ENCODE measurements at regions not wholly inside any gene's neighbourhood (a gene's known extent, or its start where the extent isn't known, plus 50 kb on each side); places are given as distances from the start of the nearest gene placed in this dataset.
A peak's percentile ranks its signal among the peaks of the same experiment; 100 is the strongest.

DNA sequence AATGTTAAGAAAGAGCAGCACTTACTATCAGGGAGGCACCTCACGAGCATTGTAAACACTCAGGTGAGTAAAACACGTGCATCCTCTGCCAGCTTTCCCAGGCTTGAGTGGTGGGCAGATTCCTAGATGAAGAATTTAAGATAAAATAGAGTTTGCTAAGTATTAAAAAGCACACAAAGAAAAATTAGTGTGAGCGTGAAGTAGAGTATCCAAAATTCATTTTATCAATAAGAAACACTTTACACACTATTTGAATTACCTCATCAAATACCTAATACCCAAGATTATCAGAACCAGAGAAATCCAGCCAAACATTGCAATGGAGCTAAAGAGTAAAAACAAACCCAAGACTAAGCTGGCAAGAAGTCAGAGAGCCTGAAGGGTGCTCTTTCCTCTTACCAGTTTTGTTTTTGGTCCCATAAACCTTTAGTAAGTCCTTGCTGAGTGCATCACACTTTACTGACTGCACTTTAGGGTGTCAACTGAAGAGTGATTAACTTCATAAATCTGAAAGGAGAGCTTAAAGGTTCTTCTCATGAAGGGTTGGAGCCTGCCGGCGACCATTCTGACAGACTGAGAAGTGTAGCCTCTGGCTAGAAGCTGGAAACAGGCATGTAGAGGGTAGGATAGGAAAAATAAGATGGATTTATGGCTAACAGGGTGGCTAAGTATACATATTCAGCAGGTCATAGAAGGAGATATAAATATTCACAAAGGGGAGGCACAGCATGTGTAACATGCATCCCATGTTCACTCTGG, 151.1 kb downstream of the SLC7A11 start:
- no peak overlapping the region for H3K27ac Mint-ChIP-seq
- no peaks in the 10 kb centered on the region for H3K27me3 Mint-ChIP-seq
- no peak for ATAC-seq (replicated peaks)
- H3K36me3 Mint-ChIP-seq (ENCODE audit: low read depth): no peaks in the 10 kb centered on the region
- no peak overlapping the region for H3K4me3 Mint-ChIP-seq
- no peaks in the 10 kb centered on the region for H3K4me1 Mint-ChIP-seq
- H3K9me3 Mint-ChIP-seq: no peaks in the 10 kb centered on the region

DNA sequence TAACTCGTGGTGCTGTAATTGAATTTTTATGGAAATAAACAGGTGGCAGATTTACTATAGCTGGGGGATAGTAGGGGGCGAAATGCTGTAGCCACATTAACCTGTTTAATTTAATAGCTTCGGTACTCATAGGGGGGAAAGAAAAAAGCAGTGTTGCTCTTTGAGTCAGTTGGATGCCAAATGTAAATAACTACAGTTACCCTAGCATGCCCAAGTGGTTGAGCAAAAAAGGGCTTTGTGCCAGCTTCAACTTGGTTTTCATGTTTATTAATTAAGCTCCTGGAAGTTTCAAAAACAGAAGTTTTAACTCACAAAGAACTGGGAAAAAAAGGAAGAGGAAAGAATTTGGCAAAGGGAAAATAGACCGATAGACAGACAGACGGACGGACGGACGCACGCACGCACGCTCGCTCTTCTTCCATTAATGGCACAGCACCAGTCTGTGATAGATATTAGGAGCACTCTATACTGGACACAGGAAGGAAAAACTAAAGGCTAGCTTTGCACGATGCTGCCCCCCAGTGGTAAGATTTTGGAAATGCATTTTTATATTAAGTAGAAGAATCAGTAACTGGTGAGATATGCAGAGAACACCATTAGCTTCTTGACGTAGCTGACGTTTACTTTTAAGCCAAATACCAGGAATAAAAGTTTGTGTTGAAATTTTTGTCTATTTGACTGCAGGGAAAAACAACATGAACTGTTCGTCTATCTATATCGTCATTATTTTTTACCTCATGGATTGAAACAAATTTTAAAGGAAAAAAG, 151.8 kb downstream of the SLC7A11 start:
- Mint-ChIP-seq H3K4me1 (no peaks in the 10 kb centered on the region), H3K36me3 (ENCODE audit: low read depth) (no peaks in the 10 kb centered on the region), H3K9me3 (no peaks in the 10 kb centered on the region), H3K27ac (no peak overlapping the region), H3K4me3 (no peak overlapping the region), H3K27me3 (no peaks in the 10 kb centered on the region)
- ATAC-seq (replicated peaks): peak; percentile 24

- Mint-ChIP-seq H3K4me3 (no peak overlapping the region), H3K27ac (no peak overlapping the region), H3K36me3 (ENCODE audit: low read depth) (no peaks in the 10 kb centered on the region), H3K9me3 (no peaks in the 10 kb centered on the region), H3K4me1 (no peaks in the 10 kb centered on the region), H3K27me3 (no peaks in the 10 kb centered on the region)
- ATAC-seq (replicated peaks): no peak
These were observed 153.5 kb downstream of the SLC7A11 start for GRCh38 chr4:138088449-138089208.

DNA sequence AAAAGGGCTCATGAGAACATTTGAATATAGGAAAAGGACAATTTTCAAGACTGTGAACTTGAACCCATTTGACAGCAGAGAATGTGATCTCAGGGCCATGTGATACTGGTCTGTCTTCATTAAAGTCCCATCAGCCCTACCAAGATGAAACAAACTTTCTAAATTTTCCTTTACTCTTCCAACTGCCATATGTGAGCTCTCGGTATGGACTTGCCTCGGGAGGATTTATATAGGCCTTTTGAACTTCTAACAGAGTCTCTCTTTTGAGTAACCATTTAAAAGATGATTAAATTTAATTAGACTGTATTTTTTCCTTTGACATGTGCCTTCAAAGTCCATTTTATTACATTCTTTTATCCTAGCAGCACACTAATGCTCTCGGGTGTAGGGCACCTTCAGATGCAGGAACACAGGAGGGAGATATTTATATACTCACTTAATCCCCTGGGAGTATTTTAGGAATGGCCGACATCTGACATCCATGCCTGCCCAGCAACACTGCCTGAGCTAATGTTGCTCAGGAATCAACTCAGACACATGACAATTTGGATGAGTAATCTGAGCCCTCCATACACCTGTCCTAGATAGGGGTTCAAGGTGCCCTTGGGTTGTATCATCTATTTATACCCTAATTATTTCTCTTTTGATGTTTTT, 155.0 kb downstream of the SLC7A11 start:
- H3K4me3 Mint-ChIP-seq: no peak overlapping the region
- no peaks in the 10 kb centered on the region for H3K27me3 Mint-ChIP-seq
- no peaks in the 10 kb centered on the region for H3K4me1 Mint-ChIP-seq
- H3K36me3 Mint-ChIP-seq (ENCODE audit: low read depth): no peaks in the 10 kb centered on the region
- H3K9me3 Mint-ChIP-seq: no peaks in the 10 kb centered on the region
- no peak for ATAC-seq (replicated peaks)
- H3K27ac Mint-ChIP-seq: no peak overlapping the region

DNA sequence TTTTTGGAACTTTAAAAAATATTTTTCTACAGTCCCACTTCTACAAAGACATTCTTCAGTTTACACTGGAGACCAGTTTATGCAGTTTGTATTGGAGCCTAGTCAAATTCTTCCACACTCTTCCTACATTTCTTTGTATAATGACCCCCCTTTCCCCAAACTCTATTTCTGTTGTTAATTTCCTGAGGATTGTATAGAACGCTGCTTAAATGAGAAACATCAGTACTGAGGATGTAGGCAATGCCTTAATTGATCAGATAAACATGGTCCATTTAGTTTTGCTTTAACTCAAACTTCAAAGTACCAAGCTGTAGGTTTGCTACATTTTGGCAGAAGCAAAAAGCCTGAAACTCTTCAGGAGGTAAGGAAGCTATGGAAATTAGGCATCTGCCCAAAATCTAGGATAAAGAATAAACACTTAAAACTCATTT, 155.5 kb downstream of the SLC7A11 start:
- no peaks in the 10 kb centered on the region for H3K36me3 Mint-ChIP-seq (ENCODE audit: low read depth)

DNA sequence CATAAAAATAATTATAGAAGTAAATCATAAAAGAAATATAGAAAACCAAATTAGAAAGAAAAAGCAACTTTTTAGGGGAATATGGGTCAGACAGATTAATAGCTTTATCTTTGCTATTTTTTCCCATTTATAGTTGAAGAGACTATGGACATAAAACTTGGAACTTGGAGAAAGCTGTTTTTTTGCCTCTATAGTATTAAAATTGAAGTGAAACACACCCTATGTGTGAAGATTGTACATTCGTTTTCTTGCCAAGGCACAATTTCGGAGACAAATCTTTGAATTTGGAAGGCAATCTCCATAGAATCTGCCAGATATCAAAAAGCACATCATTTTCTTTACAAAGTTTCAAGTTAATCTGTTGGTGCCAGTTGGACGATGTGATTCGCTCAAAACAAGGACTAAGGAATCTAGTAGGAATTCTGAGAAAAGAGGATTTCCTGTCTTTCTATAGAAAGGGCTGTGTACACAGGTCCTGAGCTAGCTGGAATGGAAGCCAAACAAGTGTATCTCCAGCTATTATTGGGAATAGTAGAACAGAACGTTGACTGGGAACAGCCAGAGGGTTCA, 156.3 kb downstream of the SLC7A11 start:
- ATAC-seq (replicated peaks): no peak
- Mint-ChIP-seq H3K27ac (no peak overlapping the region), H3K4me3 (no peak overlapping the region), H3K27me3 (no peaks in the 10 kb centered on the region), H3K36me3 (ENCODE audit: low read depth) (no peaks in the 10 kb centered on the region), H3K4me1 (no peaks in the 10 kb centered on the region), H3K9me3 (no peaks in the 10 kb centered on the region)

More for the DNA sequence above, 155.5 kb downstream of the SLC7A11 start:
- ATAC-seq (replicated peaks): no peak
- Mint-ChIP-seq H3K4me1 (no peaks in the 10 kb centered on the region), H3K27me3 (no peaks in the 10 kb centered on the region), H3K9me3 (no peaks in the 10 kb centered on the region), H3K4me3 (no peak overlapping the region), H3K27ac (no peak overlapping the region)

DNA sequence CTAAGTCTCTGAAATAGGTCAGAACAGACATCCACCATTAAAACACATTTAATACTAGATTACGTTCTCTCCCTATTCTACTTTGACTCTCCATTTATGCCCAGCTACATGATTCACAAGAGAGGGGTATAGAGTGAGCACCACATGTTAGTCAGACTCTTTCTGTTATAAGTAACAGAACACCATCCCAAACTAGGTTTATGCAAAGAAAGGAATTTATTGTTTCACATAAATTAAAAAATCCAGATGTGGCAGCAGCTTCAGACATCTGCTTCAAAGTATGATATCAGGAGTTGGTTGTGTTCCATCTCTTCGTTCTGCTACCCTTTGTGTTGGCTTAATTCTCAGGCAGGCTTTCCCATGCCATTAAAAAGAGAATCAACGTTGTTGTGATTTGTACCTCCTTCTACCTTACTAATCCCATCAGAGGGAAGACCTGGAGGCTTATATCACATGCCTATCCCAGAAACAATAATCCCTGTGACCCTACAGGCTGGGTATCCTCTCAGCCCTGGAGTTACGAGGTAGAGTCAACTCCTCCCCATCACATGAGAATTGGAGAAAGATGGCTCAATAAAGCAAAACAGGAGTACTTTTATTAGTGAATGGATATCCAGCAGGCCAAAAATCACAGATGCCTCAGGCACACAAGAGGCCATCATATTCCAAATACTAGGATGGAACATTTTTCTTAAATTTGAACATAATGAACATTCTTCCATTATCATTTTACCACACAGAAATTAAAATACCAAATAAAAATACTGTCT, 163.2 kb downstream of the SLC7A11 start:
- Mint-ChIP-seq H3K27me3 (no peaks in the 10 kb centered on the region), H3K4me1 (no peaks in the 10 kb centered on the region), H3K27ac (no peak overlapping the region), H3K36me3 (ENCODE audit: low read depth) (no peaks in the 10 kb centered on the region), H3K4me3 (no peak overlapping the region), H3K9me3 (no peaks in the 10 kb centered on the region)
- no peak for ATAC-seq (replicated peaks)

GRCh38 chr4:138078253-138078652, 163.9 kb downstream of the SLC7A11 start:
- H3K27me3 Mint-ChIP-seq: no peaks in the 10 kb centered on the region
- no peaks in the 10 kb centered on the region for H3K4me1 Mint-ChIP-seq
- no peak overlapping the region for H3K27ac Mint-ChIP-seq
- H3K4me3 Mint-ChIP-seq: no peak overlapping the region
- no peaks in the 10 kb centered on the region for H3K36me3 Mint-ChIP-seq (ENCODE audit: low read depth)
- no peaks in the 10 kb centered on the region for H3K9me3 Mint-ChIP-seq
- no peak for ATAC-seq (replicated peaks)

- Mint-ChIP-seq H3K27ac (no peak overlapping the region), H3K9me3 (no peaks in the 10 kb centered on the region), H3K4me3 (no peak overlapping the region), H3K4me1 (no peaks in the 10 kb centered on the region), H3K27me3 (no peaks in the 10 kb centered on the region), H3K36me3 (ENCODE audit: low read depth) (no peaks in the 10 kb centered on the region)
- no peak for ATAC-seq (replicated peaks)
These were observed 165.6 kb downstream of the SLC7A11 start for GRCh38 chr4:138076561-138076960.

GRCh38 chr4:138070816-138071215, 171.3 kb downstream of the SLC7A11 start:
- H3K4me3 Mint-ChIP-seq: no peak overlapping the region
- no peaks in the 10 kb centered on the region for H3K27me3 Mint-ChIP-seq
- H3K4me1 Mint-ChIP-seq: no peaks in the 10 kb centered on the region
- no peaks in the 10 kb centered on the region for H3K36me3 Mint-ChIP-seq (ENCODE audit: low read depth)
- peaks cover 6% of the 10 kb centered on the region for H3K9me3 Mint-ChIP-seq
- H3K27ac Mint-ChIP-seq: no peak overlapping the region
- no peak for ATAC-seq (replicated peaks)

DNA sequence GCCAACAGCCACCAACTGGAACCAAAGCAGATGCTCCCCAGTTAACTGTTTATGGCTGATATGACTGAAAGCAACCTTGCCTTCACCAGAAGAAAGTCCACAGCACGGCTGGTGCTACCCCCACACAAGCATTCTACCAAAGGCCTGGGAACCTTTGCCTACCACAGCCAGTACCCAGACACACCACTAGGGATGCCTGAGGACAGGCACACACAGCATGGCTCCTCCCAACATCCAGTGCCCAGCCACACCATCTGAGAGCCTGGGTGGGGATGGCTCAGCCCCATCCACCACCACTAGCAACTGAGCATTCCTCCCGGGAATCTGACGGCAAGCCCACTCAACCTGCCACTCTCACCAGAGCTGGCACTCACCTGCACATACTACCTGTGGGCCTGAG, 178.6 kb downstream of the SLC7A11 start:
- Mint-ChIP-seq H3K27ac (no peak overlapping the region), H3K36me3 (ENCODE audit: low read depth) (no peaks in the 10 kb centered on the region), H3K9me3 (peaks cover 11% of the 10 kb centered on the region), H3K27me3 (no peaks in the 10 kb centered on the region), H3K4me1 (no peaks in the 10 kb centered on the region), H3K4me3 (no peak overlapping the region)
- ATAC-seq (replicated peaks): no peak

GRCh38 chr4:138062929-138063328, 179.2 kb downstream of the SLC7A11 start:
- H3K4me3 Mint-ChIP-seq: no peak overlapping the region
- peaks cover 11% of the 10 kb centered on the region for H3K9me3 Mint-ChIP-seq
- no peaks in the 10 kb centered on the region for H3K27me3 Mint-ChIP-seq
- H3K27ac Mint-ChIP-seq: no peak overlapping the region
- H3K36me3 Mint-ChIP-seq (ENCODE audit: low read depth): no peaks in the 10 kb centered on the region
- H3K4me1 Mint-ChIP-seq: no peaks in the 10 kb centered on the region
- no peak for ATAC-seq (replicated peaks)

- Mint-ChIP-seq H3K36me3 (ENCODE audit: low read depth) (no peaks in the 10 kb centered on the region), H3K27me3 (no peaks in the 10 kb centered on the region), H3K4me1 (no peaks in the 10 kb centered on the region), H3K27ac (no peak overlapping the region), H3K4me3 (no peak overlapping the region), H3K9me3 (no peaks in the 10 kb centered on the region)
- no peak for ATAC-seq (replicated peaks)
These were observed 185.6 kb downstream of the SLC7A11 start for GRCh38 chr4:138056541-138056940.

Data from activated T-helper 17 cell treated with anti-CD3 and anti-CD28 coated beads, Interleukin-2, amount 50 U/mL, for 72 hours (primary cell).